ENCODE measurements at regions not wholly inside any gene's neighbourhood (a gene's known extent, or its start where the extent isn't known, plus 50 kb on each side); places are given as distances from the start of the nearest gene placed in this dataset.
A peak's percentile ranks its signal among the peaks of the same experiment; 100 is the strongest.

DNA sequence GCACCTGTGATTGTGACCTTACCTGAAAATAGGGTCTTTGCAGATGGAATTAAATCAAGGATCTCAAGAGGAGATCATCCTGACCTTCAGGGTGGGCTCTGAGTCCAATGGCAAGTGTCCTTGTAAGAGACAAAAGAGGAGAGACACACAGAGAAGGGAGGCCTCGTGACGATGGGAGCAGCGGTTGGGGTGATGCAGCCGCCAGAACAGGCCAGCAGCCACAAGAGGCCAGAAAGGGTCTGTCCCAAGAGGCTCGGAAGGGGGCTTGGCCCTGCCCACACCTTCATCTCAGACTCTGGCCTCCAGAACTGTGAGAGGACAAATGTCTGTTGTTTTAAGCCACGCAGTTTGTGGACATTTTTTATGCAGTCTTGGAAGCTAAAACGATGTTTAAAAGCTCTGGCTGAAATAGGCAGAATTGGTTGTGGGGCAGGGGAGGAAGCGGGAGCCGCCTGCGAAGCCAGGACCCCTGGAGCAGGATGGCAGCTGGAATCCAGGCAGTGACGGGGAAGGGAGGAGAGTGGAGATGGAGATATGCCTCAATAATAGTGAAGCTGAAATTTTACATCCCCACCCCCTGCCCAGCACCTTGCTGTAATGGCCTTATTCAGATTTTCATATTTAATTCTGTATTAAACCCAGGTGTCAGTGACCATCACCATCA lies 216.4 kb downstream of the ANKRD60 start:
- intact Hi-C loops (cut with DNase I; ENCODE audit: low total_unique reads) = no loop called here
- DNase-seq = no peak
- TF ChIP-seq POLR2A (IDR thresholded peaks at IDR 0.05) = no peak
- no peak for TF ChIP-seq POLR2AphosphoS5 (IDR thresholded peaks at IDR 0.05)
- TF ChIP-seq, protein P1, sequence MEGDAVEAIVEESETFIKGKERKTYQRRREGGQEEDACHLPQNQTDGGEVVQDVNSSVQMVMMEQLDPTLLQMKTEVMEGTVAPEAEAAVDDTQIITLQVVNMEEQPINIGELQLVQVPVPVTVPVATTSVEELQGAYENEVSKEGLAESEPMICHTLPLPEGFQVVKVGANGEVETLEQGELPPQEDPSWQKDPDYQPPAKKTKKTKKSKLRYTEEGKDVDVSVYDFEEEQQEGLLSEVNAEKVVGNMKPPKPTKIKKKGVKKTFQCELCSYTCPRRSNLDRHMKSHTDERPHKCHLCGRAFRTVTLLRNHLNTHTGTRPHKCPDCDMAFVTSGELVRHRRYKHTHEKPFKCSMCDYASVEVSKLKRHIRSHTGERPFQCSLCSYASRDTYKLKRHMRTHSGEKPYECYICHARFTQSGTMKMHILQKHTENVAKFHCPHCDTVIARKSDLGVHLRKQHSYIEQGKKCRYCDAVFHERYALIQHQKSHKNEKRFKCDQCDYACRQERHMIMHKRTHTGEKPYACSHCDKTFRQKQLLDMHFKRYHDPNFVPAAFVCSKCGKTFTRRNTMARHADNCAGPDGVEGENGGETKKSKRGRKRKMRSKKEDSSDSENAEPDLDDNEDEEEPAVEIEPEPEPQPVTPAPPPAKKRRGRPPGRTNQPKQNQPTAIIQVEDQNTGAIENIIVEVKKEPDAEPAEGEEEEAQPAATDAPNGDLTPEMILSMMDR (IDR thresholded peaks at IDR 0.05 in 8 of 11, conservative IDR thresholded peaks at IDR 0.05 in 3 of 11) = no peak

DNA sequence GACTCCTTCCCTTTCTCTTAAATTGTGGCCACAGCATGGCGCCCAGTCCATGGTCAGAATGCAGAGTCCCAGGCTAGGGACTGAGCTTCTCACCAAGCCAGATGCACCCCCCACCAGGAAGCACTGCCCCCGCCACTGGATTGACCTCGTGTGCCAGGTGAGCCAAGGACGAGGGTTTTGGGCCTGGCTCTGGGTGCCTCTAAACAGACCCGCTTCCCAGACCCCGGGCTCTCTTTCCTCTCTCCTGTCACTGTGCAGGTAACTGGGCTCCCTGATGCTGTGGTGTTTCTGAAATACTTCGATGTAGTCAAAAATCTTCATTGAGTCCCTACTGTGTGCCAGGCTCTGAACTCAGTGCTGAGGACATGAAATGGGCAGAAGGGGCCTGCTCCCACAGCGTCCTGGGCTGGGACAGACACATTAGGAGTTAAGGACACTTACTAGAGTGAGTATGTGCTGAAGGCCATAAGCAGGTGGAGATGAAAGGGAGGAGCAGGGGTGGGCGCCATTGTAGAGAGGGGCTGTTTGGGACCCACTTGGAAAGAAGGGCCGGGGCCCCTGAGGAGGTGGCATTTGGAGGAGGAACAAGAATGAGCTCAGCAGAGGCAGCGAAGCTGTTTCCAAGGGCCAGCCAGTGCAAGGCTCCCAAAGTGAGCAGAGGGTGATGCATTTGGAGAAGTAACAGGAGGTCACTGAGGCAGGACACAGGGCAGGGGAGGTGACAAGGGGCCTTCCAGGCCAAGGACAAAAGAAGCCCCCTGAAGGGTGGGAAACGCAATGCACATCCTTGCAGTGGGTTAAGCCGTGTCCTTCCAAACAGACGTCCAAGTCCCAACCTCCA lies 217.1 kb downstream of the ANKRD60 start:
- TF ChIP-seq POLR2AphosphoS5 (IDR thresholded peaks at IDR 0.05) (no peak), POLR2A (IDR thresholded peaks at IDR 0.05) (no peak)
- TF ChIP-seq, protein P1 (IDR thresholded peaks at IDR 0.05 in 8 of 11, conservative IDR thresholded peaks at IDR 0.05 in 3 of 11) = no peak
- 78 to 94% (median 86%) methylated on average over 12 to 14 of the region's 14 CpGs for WGBS, 5 donors
- H3K4me3 ChIP-seq = no peak overlapping the region
- H3K4me1 ChIP-seq = no peaks in the 10 kb centered on the region
- H3K27me3 ChIP-seq (replicated peaks in 1 of 7) = peaks cover 0 to 12% (median 0%) of the 10 kb centered on the region in 7 donors
- no peak overlapping the region for H3K27ac ChIP-seq
- intact Hi-C loops (cut with DNase I; ENCODE audit: low total_unique reads) = no loop called here
- DNase-seq = no peak
- no peaks in the 10 kb centered on the region for H3K9me3 ChIP-seq
- no peaks in the 10 kb centered on the region for H3K36me3 ChIP-seq

More for the DNA sequence above, 216.4 kb downstream of the ANKRD60 start:
- no peak overlapping the region for H3K4me3 ChIP-seq
- 86 to 94% (median 92%) methylated on average over 11 of the region's 11 CpGs for WGBS, 5 donors
- peaks cover 0 to 12% (median 0%) of the 10 kb centered on the region in 7 donors for H3K27me3 ChIP-seq (replicated peaks in 1 of 7)
- no peaks in the 10 kb centered on the region for H3K36me3 ChIP-seq
- H3K4me1 ChIP-seq = no peaks in the 10 kb centered on the region
- no peaks in the 10 kb centered on the region for H3K9me3 ChIP-seq
- no peak overlapping the region for H3K27ac ChIP-seq

DNA sequence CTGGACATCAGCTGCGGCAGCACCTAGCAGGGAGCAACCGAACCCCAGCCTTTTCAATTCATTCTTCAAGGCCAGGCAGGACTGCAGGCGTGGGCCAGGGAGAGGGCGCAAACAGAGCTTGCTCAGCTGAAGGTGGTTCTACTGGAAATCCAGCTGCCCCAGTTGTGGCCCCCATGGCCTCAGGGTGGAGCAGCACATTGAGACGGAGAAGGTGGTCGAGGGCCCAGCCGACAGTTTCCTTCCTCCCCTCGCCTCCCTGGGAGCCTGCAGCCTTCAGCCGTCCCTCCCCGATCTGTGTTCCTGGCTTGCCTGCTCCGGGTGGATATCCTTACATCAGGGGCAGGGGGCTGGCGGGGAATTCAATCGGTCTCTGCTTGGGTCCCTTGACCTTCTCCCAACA lies 217.8 kb downstream of the ANKRD60 start:
- intact Hi-C loops (cut with DNase I; ENCODE audit: low total_unique reads) = no loop called here

More for the DNA sequence above, 217.8 kb downstream of the ANKRD60 start:
- peaks cover 0 to 12% (median 0%) of the 10 kb centered on the region in 7 donors for H3K27me3 ChIP-seq (replicated peaks in 1 of 7)
- no peak overlapping the region for H3K27ac ChIP-seq
- H3K9me3 ChIP-seq = no peaks in the 10 kb centered on the region
- H3K36me3 ChIP-seq = no peaks in the 10 kb centered on the region
- no peaks in the 10 kb centered on the region for H3K4me1 ChIP-seq
- H3K4me3 ChIP-seq = no peak overlapping the region
- WGBS, 5 donors = 72 to 86% (median 76%) methylated on average over 12 to 13 of the region's 13 CpGs
- DNase-seq = peak; percentile 46
- TF ChIP-seq, protein P1 (IDR thresholded peaks at IDR 0.05 in 8 of 11, conservative IDR thresholded peaks at IDR 0.05 in 3 of 11) = no peak
- TF ChIP-seq POLR2AphosphoS5 (IDR thresholded peaks at IDR 0.05) (no peak), POLR2A (IDR thresholded peaks at IDR 0.05) (no peak)
